HuH-7 (cell line): ENCODE measurements at regions not wholly inside any gene's neighbourhood (a gene's known extent, or its start where the extent isn't known, plus 50 kb on each side); places are given as distances from the start of the nearest gene placed in this dataset.

Source experiments
- DNase-seq: peaks from one replicate; pipeline ENCODE4 v3.0.0; 2011; ENCODE audit warnings: low spot score

DNA sequence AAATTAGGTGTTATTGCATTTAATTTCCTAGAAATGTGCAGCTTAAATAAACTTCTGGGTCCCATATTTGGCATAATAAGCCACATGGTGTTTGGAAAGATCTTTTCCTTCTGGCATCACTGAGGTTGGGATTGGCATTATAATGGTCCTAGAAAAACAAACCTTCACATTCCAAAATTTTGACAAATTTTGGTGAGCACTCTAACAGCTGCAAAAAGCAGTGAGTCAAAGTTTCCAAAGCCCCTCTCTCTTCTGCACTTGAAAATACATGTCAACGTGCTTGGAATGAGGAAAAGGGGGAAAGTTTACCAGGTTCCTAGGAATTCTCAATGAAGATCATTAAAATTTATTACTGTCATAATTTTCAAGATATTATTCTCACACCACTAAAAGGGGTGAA is 77.8 kb upstream of the STK17B start:
- no peak for DNase-seq

- DNase-seq, result no peak
These were observed 78.5 kb upstream of the STK17B start for GRCh38 chr2:196249860-196250259.

- DNase-seq, result no peak
These were observed 79.8 kb upstream of the STK17B start for GRCh38 chr2:196251132-196251531.

GRCh38 chr2:196252408-196253115 is 81.2 kb upstream of the STK17B start:
- DNase-seq, result no peak

DNA sequence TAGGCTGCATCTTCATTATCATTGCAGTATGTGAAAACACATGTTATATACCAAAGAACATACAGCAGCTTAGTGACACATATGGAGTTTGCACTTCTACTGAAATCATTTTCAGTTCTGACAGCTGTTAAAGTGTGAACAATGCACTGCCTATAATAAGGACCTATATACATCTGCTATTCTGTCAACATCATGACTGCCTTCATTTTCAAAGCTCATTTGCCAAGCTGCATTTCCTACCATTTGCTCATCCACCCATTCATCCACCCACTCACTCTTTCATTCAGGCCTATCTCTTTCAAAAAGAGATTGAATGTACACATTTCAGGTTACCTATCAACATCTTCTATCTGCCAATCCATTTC is 81.7 kb upstream of the STK17B start:
- no peak for DNase-seq

- DNase-seq, result no peak
These were observed 85.2 kb upstream of the STK17B start for GRCh38 chr2:196256585-196256984.

DNA sequence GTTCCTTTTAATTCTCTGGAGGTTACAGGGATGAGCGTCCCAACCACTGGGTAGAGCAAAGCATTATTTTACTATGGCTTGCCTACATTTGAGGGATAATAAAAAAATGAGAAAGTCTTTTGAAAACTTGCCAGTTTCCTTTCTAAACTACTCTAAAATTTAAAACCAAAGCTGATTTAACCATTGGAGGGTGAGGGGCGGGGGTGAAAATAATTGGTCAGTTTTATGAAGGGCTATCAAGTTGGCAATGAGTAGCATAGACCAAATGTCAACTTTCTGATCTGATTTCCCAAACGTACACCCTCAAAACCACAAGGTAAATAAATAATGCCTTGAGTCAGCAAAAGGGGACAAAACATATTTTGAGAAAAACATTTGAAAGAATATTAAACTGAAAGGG is 85.7 kb upstream of the STK17B start:
- no peak for DNase-seq

GRCh38 chr2:196258407-196258806 is 87.0 kb upstream of the STK17B start:
- no peak for DNase-seq

DNA sequence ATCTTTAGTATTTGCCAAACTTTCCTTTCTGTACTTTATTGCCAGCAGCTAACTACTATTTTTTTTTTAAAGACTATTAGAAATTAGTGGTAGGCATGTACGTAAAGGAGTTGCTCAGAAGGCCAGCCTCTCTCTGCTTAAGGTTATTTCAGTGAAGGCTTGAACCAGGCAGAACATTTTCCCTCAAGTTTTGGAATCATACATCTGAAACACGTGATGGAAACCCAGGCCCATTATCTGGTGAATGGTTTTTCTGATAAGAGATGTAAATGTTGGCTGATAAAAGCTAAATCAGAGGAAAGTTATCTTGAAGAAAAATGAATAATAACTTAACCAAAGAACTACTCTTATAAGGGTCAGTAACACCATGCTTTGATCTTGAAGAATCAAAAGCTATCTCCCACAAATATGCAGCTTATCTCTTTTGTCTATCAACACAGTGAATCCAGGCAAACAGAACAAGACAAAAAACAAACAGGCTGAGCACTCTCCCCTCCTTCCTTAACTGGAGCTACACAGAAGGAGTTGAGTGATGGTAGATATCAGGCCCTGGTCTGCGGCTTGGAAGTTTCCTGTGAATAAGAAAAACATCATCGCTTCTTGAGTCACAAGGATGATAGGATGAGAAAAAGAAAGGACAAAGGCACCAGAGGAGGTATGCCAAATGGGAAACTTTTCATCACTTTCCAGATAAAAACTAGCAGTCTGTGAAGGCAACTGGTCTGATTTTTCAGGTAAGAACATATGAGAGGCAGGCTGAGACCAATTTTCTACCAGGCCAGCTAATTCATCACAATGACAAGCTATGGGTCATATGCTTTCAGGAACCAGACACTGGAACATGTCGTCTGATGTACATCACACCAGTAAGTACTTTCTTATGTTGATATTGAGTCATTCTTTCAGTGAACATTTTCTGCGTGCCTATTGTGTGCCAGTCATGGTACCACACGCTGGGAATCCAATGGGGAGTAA is 88.4 kb upstream of the STK17B start:
- DNase-seq, result no peak

DNA sequence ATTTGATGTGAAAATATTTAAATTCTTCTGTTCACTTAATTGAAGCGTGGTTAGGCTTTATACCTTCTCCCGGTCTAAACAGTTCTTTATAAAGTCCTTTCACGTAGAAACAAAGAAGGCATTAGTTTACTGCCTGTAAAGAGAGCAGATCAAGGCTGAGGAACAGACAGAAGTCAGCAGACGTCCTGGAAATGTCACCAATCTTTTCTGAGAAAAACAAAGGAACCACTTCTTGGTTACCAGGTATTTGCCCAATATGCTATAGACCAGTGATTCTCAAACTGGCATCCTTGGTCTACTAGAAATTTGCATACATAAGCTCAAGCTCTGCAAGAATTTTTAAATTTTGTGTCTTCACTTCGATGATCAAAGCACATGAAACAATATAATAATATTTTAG is 89.2 kb upstream of the STK17B start:
- DNase-seq, result no peak

- DNase-seq, result no peak
These were observed 91.2 kb upstream of the STK17B start for GRCh38 chr2:196262606-196263005.

DNA sequence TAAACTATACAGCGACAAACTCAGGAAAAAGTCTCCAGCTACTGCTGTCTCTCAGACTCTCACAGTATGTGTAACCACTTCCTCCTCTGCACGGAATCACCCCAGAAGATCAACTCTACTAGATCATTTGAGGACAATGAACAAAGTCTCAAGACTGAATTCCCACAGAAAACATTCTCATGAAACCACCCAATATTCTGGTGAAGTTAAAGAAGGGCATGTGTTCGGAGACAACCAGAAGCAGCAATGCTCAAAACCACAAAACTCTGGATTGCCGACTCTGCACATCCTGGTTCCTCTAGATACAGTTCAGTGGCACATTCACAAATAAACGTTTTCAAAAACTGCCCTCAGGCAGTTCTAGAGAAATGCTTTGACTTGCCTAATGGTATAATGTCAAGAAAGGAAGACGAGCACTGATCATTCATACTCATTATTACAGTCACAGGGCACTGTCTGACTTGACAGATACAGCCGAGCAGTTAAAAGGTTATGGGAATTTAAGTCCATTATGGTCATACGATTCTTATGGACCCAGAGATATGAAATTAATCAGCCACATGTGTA is 91.9 kb upstream of the STK17B start:
- DNase-seq, result no peak

GRCh38 chr2:196266351-196266750 is 95.0 kb upstream of the STK17B start:
- DNase-seq, result no peak

DNA sequence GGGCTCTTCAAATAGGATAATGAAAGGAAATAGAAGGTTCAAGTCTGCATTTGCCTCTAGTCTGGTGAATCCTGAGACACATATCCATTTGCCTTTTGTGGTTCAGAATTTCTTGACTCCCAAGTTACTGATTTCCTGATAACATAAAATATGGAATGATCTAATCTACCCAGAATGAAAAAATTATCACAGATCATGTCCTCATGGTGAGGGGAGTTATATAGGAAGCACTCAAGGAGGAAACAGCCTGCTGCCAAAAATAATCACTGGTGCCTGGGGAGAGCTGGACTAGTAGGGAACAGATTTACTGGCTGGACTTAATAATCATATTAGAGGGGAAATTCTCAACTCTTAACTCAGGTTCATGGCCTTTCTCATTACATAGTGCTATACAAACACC is 95.5 kb upstream of the STK17B start:
- DNase-seq, result no peak

DNA sequence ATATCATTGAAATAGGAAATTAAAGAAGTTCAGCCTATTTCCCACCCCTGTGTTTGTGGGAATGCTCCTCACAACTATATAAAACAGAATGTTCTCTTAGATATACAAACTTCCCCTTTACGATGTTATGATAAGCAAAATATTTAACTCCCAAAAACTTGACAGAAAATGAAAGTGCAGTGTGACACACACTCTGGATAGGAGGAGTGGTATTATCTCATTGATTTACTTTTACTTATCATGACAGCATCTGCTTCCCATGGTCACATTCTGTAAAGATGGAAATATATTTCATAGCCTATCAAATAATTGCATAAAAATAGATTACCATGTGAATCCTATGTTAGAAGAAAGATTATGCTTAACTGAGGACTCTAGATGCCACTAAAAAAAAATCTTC is 96.6 kb upstream of the STK17B start:
- no peak for DNase-seq

DNA sequence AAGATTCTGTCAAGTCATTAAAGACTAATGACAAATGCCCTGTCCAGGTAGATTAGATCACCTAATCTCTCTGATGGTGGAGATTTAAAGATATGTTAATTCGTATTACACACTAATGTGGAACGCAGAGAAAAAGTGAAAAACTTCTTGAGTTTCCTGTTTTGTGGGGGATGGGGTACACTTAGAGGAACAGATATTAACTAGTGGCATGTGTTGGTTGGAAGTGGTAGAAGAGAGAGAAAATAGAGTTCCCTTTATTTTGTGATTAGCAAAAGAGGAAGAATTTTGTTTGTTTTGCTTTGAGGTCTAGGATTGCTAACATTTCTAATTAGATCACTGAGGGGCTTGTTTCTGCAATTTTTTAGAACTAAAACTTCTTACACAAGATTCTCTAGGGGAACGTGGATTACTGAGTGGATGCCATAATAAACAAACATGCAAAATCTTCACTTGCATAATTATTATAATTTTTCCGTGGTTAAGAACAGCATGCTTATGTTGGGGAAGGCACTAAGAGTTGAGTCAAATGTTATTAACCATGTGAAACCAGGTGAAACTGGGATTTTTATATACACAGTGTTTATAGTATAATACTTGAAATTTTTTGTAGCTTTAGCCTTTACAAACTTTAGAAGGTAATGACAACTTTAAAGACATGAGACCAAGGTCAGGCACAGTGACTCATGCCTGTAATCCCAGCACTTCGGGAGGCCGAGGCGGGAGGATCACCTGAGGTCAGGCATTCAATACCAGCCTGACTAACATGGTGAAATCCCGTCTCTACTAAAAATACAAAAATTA is 97.4 kb upstream of the STK17B start:
- DNase-seq, result no peak

GRCh38 chr2:196271795-196272194 is 100.4 kb upstream of the STK17B start:
- no peak for DNase-seq

- no peak for DNase-seq
These were observed 103.0 kb upstream of the STK17B start for GRCh38 chr2:196274387-196274809.

DNA sequence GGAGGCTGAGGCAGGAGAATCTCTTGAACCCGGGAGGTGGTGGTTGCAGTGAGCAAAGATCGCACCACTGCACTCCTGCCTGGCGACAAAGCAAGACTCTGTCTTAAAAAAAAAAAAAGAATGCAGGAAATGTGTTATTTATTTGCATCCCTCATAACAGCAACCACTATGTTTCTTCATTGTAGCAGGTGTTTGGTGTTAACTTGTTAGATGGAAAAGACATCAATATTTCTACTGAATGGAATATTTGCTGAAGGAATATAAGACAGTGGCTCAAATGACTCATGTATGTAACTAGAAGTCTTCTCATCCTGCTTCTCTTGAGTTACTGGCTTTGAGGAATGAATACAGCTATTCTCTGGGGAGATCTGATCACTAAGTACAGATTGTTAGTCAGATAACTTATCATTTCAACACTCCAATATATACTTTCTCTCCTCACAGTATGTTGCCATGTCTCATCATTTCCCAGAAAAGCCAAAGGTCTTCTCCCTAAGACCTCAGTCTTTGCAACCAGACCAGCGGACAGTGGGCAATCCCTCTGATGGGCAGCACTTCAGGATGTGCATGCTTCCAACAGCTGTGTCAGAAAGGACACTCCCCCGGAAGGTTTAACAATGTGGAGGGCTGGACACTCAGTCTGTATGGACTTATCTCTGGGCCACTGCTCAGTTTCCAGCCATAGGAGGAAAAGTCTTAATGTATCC is 104.4 kb upstream of the STK17B start:
- DNase-seq, result peak; percentile 21

DNA sequence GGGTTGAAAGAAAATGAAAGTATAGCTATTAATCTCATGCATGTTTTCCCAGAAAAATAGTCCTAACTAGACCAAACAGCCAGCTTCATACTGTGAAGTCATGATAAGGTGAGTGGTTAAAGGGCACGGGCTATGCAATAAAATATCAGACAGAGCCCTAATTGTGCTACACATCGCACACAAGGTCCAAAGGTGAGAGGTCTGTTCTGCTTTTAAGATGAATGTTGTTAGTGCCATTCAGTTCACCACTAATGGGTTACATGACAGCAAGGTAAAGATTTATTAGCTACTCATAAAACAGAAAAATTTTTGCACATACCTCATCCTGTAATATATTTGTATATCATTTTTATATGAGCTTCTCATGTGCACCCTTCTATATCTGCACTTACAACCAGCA is 105.0 kb upstream of the STK17B start:
- peak; percentile 31 for DNase-seq

DNA sequence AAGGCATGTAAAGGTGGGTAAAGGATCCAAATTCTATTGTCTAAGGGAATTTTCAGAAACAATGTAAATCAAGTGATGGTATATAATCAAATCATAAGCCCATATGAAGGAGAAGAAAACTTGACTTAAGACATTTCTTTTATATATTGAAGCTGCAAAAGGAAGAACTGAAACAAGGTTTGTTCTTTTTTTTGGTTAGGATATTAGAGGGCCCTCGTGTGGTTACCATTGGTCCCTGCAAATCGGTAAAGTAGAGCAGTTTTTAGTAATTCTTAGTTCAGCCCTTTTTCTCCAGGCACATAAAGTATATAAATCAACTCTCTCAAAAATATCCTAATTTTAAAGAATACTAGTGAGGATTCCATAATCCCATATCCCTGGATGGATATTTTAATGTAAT is 105.6 kb upstream of the STK17B start:
- no peak for DNase-seq

- DNase-seq, result no peak
These were observed 107.1 kb upstream of the STK17B start for GRCh38 chr2:196278491-196278911.
